ENCODE measurements at regions not wholly inside any gene's neighbourhood (a gene's known extent, or its start where the extent isn't known, plus 50 kb on each side); places are given as distances from the start of the nearest gene placed in this dataset.

DNA sequence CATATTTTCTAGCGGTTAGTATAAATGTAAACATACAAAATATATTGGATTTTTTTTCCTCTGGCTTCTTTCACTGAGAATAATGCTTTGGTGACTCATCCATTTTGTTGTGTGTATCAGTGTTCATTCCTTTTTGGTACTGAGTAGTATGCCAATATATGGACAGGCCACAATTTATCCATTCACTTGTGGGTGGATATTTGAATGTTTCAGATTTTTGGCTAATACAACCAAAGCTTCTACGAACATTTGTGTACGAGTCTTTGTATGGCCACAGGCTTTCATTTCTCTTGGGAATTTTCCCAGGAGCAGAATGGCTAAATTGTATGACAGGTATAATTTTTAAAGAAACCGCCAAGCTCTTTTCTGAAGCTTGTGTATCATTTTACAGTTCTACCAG, 677.5 kb downstream of the HDGFL1 start:
- TF ChIP-seq POLR2A (IDR thresholded peaks at IDR 0.05): no peak
- TF ChIP-seq, protein P1, sequence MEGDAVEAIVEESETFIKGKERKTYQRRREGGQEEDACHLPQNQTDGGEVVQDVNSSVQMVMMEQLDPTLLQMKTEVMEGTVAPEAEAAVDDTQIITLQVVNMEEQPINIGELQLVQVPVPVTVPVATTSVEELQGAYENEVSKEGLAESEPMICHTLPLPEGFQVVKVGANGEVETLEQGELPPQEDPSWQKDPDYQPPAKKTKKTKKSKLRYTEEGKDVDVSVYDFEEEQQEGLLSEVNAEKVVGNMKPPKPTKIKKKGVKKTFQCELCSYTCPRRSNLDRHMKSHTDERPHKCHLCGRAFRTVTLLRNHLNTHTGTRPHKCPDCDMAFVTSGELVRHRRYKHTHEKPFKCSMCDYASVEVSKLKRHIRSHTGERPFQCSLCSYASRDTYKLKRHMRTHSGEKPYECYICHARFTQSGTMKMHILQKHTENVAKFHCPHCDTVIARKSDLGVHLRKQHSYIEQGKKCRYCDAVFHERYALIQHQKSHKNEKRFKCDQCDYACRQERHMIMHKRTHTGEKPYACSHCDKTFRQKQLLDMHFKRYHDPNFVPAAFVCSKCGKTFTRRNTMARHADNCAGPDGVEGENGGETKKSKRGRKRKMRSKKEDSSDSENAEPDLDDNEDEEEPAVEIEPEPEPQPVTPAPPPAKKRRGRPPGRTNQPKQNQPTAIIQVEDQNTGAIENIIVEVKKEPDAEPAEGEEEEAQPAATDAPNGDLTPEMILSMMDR (IDR thresholded peaks at IDR 0.05): no peak

Measured in thyroid gland (tissue), 4 donors.